GM19238 (cell line): ENCODE measurements at regions not wholly inside any gene's neighbourhood (a gene's known extent, or its start where the extent isn't known, plus 50 kb on each side); places are given as distances from the start of the nearest gene placed in this dataset.

ENCODE experiments used
- DNase-seq: peaks from one replicate; pipeline ENCODE4 v3.0.0; 2011; ENCODE audit warnings: low spot score; ENCODE audit not compliant: insufficient read length

DNA sequence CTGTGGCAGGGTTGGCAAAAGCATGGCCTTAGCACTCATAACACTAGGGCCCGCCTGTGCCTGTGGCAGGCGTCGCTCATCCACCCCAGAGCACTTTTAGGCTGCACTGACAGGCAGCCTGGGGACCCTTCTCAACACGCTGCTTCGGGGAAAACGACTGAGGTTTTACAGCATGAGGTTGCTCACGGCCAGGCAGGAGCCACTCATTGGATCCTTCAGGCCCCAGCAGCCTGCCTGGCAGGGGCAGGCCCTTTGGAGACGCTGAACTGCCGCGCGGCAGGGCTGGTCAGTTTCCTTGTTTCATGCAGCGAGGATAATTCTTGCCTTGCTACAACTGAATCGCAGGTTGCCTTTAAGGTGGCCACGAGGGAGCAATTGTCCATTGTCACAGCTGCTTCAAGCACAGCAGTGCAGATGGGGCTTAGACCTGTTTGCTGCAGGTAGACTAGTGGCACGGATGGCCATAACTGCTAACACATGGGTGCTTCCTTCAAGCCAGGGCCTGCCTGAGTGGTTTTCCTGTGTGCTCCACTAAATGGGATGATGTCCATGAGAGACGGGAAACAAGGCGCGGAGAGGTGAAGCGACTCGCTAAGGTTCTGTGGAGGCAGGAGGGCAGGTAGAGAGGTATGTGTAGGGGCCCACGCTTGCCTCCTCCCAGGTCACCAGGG lies 49.9 kb upstream of the HS6ST1 start:
- DNase-seq, result no peak

DNA sequence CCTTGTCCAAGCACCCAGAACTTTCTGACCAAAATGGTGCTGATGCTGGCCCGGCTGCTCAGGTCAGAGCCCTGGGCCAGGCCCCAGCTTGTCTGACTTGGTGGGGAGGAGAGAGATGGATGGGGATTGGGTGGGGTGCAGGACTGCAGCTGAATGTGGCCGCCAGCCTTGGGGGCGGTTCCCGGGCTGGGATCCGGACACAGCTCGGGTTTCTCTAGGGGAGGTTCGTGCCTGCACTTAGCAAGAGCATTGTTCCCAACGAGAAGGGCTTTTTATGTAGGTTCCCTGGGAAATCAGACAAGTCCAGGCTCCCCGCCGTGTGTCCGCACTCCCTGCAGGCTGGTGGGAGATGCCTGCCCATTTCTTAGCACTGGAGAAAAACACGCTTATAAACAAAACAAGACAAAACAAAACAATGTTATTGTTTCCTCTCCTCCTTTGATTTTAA lies 50.5 kb upstream of the HS6ST1 start:
- no peak for DNase-seq

DNA sequence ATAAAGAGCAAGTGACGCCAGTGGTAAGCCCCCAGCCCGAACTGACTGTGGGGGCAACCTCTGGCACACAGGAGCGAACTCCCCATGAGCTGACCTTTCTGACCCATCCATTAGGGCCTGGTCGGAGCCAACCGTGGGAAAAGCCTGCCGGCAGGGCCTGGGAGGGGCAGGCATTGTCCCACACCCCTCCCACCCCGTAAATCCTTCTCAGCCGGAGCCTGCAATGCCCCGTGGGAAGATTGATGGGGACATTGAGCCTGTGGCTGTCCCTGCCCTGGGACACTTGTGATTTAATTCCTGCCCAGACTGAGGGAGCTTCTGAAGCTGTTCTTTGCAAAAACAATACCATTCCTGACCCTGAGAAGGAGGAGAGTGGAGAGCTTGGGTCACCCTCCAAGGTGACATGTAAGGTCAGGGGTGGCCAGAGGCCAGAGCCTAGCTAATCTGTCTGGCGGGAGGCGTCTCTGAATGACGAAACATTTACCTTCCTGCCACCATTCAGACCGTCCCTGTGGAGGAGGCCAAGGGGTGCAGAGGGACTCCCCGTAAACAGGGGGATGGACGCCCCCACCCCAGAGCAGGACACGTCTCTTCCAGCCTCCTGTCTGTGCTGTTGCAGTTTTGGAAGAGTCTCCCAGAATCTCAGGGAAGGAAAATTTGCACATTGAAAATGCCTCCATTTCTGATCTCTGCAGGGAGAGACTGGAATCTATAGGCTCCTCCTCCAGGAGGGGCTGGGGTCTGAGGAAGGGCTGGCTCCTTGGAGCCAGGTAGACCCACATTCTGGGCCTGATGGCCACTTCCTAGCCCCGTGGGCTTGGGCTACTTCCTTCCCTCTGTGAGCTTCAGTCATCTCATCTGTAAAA lies 51.2 kb upstream of the HS6ST1 start:
- no peak for DNase-seq

DNA sequence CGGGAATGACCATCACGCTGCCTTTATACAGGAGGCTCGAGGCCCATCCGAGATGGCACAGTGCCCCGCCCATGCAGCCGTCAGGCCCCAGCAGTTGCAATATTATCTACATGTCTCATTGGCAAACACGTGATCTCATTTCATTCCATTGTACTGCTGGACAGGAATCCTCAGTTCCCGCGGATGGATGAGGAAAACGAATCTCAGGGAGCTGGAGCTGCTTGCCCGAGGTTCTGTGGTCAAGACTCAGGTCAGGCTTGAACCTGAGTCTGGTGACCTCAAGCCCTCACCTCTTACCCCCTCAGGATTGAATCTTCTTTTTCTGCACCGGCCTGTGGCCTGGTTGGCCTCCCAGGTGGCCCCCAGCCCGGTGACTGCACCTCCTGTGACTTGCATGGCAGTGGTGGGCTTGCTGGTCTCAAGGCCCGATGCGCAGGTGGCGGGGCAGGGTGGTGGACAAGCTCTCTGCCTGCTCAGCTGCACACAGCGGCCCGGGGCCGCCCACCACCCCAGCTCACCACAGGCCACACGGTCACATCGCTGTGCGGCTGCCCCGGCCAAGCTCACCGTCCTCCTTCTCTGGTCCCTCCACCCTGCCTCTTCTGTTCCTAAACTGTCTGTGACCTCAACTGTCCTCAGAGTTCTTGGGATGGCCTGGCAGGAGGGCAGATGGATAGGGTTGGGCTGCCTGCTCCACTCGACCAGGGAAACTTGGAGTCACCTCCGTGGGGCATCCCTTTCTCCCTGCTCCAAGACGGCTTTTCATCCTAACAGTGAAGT lies 52.0 kb upstream of the HS6ST1 start:
- DNase-seq, result no peak

DNA sequence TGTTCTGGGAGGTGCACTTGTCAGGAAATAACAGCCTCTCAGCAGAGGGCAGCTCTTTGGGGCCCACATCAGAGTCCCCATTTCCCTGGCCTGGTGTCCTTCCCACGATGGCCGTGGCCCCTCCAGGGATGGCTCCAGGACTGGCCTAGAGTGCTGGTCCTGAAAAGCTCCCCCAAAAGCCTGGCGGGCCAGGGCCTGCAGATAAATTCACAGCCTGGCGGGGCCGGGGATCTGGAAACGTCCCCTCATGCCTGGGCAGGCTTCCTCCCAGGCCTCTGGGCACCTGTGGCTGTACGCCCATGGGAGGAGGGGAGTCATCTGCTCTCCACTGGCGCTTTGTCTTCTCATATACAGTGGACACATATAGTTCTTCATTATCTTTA lies 52.6 kb upstream of the HS6ST1 start:
- no peak for DNase-seq

DNA sequence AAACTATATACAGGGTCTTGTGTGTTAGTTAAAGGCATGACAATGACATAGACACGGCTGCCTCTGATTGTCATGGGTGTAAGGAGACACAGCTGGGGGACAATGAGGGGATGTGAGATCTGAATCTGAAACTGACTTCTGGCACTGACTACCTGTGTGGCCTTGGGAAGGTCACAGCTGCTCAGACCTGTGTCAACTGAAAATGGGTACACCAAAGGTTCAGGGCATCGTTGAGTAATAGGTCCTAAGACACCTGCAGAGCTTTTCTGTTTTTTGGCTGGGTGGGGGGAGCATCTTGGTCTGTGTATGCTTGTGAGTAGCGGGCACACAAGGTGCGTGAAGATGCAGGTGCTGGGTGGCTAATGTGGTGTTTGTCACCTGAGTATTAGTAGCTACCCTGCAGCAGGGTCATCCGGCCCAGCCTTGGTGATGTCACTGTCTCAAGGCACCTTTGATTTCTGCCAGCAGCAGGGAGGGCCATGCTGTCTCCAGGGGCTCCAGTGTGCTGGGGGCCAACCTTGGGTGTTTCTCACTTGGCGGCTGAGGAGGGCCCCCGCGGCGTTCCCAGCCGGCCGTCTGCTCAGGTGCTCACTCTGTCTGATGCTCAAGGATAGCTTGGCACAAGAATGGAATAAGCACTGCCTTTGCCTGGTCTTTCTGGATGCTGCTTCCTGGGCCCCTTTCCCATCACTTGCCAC lies 53.1 kb upstream of the HS6ST1 start:
- no peak for DNase-seq

DNA sequence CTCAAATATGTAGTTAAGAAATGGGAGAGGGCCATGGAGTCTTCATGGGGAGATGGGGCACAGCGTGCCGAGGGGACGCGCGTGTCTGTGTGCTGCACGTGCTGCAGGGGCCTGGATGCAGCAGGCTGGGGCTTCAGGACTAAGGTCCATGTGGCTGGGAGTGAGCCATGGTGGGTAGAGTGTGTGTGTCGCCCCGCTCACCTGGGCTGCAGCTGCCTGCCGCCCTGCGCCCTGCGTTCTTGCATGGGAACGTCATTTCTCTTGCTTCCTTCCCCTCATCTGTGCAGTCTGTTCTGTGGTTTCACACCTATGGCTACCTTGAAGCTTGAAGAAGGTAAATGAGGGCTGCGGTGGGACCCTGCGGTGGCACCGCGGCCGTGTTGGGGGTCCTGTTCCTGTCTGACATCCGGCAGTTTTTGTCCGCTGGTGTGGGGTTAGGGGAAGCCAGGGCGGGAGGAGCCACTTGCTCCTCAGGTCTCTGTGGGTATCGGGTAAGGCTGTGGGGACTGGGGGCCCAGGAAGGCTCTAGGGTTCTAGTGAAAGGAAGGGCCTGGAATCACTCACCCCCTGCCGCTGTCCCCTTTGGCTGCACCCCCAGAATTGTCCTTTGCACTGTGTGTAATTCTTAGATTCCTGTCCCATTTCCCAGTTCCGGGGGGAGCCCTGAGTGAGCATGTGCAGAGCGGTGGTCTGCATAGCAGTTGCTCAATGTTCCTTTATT lies 54.1 kb upstream of the HS6ST1 start:
- no peak for DNase-seq

DNA sequence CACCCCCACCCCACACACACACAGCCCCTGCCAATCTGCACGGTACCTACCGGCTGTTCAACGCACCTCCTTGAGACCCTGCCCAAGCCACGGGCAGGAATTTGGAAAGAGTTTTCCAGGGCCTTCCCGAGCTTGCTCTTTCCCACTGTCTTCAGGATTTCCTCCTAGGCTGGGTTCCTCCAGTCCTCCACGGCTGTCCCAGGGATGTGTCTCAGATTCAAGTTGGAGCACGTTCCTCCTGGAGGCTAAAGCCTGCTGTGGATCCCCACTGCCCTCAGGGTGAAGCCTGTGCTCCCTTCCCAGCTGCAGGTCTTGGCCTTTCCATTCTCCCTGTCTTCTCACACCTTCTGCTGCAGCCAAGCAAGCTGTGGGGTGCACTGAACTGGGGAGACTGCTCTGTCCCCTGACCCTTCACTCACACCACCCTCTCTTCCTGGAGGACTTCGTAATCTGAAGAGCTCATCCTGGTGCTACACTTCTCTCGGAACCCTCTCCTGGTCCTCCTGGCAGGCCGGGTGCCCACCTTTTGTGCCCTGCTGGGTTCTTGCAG lies 54.9 kb upstream of the HS6ST1 start:
- no peak for DNase-seq

DNA sequence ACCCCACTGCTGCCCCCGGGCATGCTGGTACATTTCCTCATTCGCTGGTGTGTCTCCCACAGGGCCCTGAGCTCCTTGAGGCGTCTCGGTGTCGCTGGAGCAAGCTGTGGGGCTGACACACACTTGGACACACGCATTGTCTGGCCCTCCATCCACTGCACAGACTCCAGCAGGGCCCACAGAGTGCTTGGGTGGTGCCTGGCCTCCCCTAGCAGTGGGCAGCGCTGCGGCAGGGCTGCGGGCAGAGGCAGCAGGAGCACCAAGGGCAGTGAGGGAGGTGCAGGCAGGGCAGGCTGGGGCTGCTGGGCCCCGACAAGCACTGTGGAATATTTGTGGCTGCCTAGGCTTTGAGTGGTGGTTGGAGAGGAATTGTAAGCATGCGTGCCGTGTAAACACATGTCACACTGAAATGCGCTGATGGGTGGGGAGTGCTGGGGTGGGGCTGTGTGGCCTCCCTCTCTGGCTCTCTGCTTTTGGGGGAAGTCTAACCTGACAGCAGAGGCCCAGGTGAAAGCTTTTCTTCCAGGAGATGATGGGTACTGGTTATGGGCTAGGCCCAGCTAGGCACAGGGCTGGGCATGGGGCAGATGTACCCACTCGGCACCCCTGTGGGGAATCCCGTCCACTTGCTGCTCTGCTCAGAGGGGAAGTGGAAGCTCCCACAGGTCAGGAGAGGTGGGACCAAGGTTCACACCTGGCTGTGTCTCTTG lies 55.5 kb upstream of the HS6ST1 start:
- no peak for DNase-seq

DNA sequence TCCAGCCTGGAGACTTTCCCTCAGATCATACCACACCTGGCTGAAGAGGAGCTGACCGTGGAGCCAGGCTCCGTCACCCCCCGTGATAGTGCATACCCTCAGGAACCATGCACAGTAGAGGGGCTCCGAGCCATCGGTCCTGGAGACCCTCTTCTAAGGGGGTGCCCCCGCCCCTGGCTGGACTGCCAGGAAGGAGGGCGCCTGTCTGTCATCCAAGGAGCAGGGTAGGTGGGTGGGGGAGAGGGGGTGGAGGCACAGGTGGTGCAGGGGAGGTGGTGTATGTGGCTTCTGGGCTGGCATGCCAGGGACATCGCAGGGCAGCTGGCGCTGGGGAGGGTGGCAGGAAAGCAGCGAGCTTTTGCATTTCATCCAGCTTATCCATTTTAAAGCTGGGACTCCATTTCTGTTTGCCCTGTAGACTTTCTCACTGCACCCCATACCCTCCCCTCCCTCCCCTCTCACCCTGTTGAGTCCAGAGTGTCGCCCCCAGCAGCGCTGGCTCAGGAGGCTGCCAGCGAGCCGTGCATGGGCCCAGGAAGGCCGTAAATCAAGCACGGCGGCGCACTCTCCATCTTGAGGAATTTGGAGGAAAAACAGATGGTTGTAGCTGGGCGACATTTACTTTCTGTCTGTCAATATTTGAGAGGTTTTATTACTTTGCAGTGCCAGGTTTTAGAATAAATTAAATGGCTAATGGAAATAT lies 56.2 kb upstream of the HS6ST1 start:
- DNase-seq, result no peak

DNA sequence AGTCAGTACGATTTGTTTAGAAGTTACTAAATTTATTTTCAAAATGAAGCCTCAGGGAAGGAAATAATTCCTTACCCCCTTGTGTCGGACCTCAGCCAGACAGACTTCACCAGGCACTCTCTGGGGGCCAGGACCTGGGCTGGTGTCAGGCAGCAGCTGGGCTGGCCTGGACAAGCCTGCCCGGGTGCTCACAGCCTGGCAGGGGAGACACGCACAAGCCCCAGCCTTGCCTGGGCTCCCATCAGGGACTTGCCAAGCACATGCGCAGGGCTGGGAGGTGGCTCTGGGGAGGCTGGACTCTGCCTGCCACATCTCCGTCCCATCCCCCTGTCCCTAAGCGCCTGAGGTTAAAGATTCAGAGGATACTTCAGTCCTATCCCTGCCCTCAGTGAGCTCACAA lies 56.8 kb upstream of the HS6ST1 start:
- no peak for DNase-seq

DNA sequence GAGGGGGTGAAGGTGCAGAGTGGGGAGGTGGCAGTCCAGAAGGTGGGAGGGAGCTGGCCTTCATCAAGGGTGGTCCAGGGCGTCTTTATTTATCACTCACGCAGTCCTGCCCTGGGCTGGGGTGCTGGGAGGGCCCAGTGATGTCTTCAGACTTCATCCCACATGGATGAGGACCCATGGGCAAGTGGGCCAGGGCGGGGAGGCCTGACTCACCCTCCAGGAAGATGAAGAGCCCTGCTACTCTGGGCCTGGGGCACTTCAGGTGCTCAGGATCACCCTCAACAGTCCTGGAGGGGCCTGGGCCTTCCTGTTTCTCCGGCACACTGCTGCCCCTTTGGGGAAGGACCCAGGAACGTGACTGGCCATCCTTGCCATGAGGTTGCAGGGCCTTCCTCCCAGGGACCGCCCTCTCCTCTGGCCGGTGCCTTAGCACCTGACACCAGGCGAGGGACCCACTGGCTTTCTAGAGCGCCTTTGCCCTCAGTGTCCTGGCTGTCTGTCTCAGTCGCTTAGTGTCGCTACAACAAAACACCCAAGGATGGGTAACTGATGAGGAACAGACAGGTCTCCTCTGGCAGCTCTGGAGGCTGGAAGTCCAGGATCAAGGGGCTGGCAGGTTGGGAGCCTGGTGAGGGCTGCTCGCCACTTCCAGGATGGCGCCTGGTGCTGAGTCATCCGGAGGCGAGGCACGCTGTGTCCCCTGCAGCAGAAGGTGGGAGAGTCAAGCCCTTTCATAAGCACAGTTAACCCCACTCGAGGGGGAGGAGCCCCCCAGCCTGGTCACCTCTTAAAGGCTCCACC lies 57.8 kb upstream of the HS6ST1 start:
- DNase-seq, result no peak

DNA sequence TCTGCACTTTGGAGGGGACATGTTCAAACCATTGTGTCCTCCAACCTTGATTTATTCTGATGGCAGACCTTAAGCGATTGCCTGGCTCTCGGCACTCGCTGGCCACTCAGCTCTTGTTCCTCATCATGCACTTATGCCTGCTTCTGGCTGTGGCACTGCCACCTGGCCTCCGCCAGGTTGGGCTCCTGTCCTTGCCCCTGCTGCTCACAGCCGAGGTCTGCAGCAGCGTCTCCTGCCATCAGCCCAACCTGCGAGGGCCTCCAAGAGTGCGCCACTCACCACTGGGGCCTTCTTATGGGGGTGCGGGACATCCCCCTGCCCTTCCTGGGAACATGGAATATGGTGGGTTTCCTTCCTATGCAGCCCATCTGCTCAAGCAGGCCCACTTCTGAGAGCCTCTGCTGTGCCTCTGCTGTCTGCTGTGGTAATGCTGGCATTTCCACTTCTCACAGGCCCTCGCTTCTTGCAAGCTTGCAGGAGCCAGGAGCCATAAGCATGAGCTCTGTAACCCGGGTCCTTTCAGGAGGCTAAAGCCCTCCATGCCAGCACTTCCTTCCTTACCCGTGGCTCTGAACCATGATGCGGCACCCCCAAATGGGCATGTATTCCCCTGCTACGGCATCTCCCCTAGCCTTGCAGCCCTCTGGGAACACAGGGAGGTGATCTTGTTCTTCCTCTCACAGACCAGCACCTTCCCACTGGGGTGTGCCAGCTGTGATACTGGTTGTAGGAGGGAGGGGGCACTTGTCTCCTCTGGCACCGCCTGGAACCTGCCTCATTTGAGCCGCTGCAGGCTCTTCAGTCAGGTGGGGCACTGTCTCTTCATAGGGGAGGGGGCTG lies 58.6 kb upstream of the HS6ST1 start:
- no peak for DNase-seq

DNA sequence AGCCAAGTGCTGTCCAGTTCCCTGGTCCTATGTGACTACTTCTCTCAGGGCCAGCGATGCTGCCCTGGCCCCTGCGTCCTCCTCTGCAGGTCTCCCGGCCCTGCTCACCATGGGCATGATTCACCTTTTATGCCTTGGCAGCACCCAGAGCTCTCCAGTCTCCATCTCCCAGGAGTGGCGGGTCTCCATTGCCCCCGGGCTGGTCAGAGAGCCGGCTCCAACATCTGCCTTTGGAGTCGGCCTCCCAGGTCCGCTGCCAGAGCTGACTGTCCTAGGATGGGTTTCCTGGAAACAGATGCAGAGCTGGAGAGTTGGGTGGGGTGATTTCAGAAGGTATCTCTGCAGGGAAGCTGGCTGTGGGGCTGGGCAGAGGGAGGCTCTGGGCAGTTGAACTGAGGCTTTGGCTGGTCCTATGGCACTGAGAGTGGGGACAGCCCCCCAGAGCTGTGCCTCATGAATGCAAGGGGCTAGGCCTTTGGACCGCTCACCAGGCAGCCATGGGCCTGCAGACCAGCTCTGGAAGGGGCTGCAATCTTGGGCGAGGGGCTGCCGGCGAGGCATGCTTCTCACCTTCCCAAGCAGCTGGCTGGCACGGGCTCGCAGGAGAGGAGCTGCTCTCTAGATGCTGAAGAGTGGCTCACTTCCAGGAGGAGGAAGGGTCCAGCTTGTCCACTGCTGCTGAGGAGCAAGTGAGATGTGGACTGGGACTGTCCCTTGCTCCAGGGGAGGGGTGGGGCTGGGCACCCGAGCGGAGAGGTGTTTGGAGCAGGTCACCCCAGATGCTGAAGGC lies 59.8 kb upstream of the HS6ST1 start:
- DNase-seq, result no peak

DNA sequence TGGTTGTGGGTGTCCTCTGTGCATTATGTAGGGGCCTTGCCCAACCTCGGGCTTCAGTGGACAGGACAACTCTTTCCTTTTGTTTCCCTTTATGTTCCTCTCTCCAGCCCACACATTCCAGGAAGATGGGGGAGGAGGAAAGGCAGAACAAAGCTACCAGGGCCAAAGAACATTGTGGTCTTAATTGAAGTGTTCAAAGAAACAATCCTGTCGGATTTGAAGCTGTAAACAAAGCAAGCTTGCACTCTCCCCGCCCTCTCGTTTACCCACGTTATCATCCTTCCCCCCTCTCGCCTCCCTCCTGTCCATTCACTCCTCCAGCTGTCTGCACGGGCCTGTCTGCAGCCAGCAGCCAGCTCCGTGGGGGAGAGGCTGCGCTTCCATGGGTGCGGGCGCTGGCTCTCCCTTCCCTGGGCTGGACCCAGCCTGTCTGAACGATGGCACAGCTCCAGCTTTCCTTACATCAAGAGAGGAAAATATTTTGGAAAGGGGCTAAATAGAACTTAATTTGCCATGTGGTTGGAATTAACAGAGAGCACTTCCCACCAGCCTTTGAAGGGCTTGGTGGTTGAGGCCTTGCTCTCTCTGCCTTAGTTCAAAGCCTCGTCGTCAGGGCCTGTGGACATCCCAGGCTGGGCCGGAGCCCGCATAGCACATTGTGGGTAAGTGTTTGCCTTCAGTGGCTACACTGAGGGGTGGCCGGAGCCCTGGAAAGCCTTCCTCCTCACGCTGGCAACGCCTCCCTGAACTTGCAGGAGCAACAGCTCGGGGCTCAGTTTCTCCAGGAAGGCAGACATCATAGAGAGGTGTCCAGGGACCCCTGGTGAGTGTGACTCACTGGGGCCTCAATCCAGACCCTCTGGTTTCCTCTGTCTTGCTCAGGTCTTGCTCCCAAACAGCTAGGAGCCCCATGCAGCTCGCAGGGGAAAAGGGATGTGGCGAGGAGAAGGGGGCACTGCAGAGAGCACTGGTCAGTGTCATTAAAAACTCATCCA lies 60.6 kb upstream of the HS6ST1 start:
- no peak for DNase-seq
